HG03469 (cell line): ENCODE measurements at regions not wholly inside any gene's neighbourhood (a gene's known extent, or its start where the extent isn't known, plus 50 kb on each side); places are given as distances from the start of the nearest gene placed in this dataset.

Experiments used
- ATAC-seq: cut with Tn5 transposase; IDR thresholded peaks from one replicate; pipeline ENCODE4 v1.9.1; 2021; ENCODE audit warnings: mild to moderate bottlenecking, moderate library complexity, moderate number of reproducible peaks; ENCODE audit not compliant: unreplicated experiment

DNA sequence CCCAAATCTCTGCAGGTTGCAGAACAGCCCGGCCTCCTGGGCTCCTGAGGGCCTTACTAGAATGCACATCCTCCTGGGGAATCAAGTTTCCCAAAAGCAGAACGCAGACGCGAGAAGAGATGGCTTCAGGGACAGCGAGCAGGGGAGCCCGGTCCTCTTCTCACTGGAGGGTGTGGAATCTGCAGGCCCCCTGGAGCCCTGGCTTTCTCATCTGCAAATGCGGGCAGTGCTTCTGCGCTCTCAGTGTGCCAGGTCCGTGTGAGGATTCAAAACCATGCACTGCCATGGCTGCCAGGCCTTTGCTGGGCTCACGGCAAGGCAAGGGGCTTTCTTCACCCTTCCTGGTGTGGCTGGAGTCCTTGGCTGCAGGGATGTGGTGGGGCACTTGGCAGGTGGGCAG is 330.9 kb upstream of the MKI67 start:
- no peak for ATAC-seq

DNA sequence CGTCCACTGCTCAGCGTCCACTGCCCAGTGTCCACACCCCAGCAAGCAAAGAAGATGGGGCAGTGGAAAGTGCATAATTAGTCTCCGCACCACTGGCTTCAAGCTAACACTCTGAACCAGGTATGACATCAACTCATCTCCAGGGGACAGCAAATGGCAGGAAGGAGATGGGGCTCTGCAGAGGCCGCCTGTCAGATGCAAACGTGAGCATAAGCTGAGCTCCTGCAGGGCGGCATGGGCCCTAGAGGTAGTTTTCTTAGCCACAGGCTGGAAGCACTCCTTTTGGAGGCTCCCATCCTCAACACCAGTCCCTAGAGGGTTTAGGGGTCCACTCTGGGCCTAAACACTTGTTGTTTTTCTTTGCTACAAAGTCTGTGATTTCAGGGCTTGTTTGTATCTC is 335.8 kb upstream of the MKI67 start:
- no peak for ATAC-seq

DNA sequence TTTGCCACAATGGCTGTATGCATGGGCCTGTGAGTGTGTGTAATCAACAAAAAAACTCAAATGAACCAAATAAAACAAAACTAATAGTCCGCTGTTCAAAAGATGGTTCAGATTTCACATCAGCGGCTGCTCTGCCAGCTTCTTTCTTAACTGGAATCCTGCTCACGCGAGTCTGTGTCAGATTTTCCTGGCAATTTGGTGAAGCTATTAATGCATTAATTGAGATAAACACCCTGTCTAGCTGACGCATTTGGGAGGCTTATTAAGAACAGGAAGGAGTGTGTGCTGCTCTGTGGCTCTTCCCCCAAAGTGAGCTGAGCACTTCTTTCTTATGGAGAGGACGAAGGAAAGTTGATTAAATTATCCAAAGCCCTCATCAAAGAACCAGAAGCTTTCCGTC is 336.6 kb upstream of the MKI67 start:
- ATAC-seq: no peak

DNA sequence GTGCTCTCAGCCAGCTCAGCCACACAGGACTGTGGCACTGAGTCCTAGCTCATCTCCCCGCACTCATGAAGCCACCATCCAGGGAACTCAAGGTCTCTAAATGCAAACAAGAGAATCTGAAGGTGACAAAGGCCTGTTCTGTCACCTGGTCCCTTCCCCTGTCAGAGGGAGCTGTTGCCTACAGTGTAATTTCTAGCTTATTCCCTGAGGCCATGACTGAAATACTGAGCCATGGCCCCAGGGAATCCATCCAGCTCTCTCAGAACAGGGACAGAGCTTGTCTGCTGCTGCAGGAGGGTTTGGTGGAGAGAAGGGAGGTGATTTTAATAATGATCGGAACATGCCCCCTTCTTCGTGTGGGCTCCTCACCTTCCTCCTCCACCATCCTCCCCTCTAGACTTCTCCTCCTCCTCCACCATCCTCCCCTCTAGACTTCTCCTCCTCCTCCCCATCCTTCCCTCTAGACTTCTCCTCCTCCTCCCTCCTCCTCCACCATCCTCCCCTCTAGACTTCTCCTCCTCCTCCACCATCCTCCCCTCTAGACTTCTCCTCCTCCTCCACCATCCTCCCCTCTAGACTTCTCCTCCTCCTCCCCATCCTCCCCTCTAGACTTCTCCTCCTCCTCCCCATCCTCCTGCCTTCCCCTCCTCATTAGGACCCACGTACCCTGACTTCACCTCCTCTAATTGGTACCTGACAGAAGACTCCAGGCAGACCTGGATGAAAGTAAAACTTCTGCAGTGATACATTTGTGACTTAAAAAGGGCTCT is 338.0 kb upstream of the MKI67 start:
- ATAC-seq: no peak

DNA sequence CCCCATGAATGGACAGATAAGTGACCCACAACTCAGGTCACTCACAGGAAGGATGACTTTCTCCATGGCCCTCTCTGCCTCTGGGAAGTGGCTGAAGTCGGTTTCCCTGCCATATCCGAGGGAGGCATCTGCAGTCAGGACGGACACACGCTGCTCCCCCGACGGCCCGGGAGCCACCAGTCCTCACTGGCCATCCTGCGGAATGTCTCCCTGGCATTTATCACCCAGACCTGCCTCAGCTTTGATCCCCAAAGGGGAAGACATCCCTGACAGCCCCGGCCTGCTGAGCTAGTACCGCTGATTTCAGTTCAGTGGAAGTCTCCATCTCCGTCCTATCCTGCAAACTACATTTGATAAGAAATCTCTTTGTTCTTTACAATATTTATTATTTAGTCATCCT is 339.5 kb upstream of the MKI67 start:
- no peak for ATAC-seq

DNA sequence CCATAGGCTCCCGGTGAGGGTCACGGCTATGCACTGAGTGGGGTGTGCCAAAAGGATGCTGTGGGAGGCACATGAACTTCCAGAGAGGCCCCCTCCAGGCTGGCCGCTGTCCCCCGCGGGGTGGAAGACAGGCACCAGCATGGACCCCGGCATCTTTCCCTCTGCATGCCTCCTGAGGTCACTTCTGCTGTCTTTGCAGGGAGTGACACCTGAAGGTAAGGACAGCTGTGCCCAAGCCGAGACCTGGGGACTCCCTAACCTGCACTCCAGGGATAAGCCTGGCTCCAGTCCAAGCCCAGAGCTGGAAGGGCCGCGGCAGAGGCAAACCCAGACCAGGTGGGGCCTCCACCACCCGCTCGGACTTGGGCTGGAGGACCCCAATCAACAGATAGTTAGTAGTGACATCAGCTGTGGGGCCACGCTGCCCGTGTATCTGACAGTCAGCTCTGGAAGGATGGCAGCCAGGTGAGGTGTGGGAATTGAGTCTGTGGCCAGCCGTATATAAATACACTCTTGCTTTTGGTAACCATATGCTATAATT is 340.7 kb upstream of the MKI67 start:
- no peak for ATAC-seq

DNA sequence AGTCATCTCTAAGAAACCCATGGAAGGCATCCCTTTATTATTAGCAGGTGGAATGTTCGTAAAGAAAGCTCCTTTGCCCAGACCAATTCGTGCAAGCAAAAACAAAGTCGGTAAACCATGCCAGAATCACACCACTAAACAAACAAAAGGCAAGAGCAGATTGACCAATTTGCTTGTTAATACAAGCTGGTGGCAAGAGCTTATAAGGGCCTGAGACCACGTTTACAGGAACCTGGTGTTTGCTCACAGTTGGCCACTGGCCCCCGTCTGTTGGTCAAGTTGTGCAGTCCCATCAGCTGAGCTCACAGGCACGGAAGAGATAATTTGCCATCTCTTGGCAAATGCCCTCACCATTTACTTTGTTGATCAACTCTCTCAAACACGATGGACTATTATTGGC is 342.2 kb upstream of the MKI67 start:
- no peak for ATAC-seq

DNA sequence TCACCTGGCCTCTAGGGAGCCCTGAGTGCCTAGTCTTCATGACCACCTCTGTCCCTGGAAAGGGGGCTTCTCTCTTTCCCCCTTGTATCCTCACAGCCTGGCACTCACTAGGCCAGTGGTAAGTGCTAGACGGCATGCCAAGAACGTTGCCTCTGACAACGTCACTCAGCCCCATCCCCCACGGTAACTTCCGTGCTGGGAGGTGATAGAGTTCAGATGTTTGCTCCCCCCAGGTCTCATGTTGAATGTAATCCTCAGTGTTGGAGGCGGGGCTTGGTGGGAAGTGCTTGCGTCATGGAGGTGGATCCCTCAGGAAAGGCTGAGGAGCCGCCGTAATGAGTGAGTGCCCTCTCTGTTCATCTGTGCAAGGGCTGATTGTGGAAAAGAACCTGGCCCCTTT is 343.3 kb upstream of the MKI67 start:
- no peak for ATAC-seq

DNA sequence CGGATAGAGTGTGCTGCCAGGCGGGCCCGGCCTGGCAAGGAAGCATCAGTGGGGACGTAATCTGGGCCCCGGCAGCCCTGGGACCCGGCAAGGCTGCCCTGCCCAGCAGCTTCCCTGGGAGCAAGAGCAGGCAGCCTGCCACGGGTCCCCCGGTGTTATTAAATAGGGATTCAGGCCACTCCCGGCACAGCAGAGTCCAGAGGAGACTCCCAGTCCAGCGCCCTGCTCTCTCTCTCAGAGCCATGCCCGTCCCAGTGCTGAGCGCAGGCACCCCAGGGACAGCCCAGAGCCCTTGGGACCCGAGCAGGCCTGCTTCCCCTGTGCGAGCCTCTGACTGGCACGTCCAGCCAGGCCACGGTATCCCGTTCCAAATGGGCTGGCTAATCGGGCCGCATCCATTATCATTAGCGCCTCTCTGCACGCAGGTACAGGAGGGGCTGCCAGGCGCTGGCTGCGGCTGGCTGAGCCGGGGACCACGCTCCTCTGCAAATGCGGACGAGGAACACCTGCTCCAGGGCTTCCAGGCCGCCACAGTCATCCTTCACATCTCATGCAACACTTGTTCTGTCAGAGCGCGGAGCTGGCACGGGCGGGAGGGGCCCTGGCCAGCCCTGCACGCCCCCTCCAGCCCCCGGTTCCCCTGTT is 344.2 kb upstream of the MKI67 start:
- no peak for ATAC-seq

DNA sequence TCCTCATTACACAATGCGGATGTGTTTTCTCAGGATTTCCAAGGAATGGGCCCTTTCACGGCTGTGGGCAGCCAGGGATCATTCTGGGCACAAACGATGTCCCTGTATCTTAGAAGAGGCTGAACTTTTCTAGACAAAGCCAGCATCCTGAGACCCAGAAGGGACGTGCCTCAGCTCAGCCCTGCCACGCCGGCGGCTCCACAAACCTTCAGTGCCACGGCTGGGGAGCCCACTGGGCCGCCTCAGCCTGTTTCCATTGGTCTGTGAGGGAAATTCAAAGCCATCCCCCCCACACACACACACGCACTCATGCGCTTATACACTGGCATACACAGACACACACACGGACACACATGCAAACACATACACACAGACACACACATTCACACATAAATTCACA is 344.9 kb upstream of the MKI67 start:
- ATAC-seq: no peak

DNA sequence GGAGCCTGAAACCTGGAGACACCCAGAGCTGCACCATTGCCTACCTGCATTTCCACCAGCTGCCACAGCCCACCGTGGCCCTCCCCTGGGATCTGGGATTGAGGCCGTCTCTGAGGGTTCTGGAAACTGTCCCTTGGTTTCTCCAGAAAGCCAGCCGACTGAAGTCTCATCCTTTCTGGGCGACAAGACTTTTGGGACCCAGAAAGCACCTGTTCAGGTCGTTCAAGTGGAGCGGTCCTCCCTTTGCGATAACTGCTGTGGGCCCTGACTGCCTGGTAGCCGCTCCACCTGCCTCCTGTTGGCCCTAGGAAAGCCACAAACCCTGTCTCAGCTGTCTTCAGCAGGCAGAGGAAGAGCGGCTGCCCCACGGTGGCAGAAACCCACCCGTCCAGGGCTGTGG is 346.0 kb upstream of the MKI67 start:
- ATAC-seq: no peak

DNA sequence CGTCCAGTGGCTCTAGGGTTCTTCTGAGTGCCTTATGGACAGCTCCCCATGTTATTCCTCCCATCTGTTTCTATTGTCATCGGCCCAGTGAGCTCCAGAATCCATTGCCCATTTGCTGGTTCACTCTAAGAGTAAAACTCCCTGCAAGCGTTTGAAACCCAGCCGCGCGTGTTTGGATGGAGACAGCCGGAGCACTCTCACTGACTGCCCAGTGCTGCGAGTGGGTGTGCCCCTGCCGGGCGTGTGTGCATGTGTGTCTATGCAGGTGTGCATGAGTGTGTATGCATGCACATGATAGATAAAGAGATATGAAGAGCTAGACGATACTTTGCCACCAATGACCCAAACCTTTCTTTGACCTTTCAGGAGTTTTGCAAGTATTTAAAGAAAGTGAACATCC is 347.2 kb upstream of the MKI67 start:
- ATAC-seq: no peak

DNA sequence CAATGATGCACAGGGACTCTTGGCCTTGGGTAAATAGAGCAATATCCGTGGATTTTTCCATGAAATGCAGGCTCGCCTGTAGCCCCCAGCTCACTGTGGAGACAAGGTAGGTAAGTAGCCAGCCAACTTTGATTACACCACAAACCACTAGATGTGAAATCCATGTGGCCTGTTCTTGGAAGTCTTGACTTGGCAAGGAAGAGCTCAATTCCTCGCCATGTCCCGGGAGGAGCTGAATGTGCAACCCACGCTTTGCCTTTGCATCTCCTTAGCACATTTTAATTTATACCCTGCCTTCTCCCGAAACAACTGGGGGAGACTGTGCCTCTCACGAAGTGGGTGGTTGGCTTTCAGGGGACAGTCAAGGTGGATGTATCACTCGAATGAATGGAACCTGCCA is 347.7 kb upstream of the MKI67 start:
- no peak for ATAC-seq

DNA sequence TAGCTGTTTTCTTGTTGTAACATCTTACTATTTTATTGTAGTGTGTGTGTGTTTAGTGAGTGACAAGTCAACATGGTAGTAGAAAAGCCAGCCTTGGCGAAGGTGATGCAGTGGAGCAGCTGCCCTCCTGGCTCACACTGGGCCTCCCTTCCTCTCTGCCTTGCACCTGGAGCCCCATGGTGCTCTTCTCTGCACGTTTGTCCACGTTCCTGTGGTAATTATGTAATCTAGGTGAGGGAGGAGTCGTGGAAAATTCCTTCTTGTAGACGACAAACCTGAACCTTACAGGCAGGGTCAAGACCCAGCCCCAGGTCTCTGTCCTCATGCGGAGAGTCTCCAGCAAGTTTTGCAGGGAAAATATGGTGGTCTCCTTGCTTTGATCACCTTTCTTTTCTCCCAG is 348.3 kb upstream of the MKI67 start:
- no peak for ATAC-seq

DNA sequence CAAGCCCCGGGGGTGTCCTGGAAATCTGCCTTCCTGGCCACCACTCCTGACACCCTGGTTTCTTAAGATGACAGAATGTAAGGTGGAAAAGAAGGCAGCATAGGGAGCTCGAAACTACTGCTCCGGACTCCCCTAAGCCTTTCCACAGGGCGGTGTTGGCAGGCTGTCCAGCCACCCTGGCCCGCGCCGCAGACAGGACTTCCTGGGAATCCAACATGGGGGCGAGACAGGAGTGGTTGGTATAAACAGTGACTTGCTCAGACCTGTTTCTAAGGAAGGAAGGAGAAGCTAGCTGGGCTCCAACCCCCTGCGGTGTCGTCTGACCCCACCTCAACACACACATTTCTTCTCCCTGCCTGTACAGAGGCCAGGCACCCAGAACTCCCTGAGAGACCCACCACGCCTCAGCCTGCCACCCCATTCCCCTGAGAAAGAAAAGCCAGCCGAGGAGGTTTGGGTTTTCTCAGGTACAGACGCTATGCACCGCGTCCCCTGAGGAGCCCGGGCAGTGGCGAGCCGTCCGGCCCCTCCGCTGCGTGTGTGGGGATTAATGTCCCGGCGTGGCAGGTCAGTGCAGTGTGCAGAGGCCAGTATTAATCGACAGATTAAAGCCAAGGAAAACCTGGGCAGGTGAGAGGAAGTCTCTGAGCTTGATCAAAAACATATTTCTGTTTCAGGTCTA is 349.6 kb upstream of the MKI67 start:
- no peak for ATAC-seq

DNA sequence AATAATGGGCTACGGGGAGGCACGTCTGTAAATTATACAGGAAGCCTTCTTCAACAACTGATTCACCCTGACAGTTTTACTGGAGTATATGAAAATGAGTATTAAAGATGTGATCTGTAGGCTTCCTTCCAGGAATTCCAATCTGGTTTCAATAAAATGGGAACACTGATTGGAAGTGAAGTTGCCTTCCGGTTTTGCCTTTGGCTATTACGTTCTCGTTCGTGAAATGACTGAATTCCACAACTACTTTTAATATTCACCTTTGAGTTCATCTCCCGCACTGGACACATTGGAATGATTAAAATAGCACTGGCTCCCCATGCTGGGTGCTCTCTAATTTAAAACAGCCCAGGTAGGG is 350.1 kb upstream of the MKI67 start:
- ATAC-seq: no peak

DNA sequence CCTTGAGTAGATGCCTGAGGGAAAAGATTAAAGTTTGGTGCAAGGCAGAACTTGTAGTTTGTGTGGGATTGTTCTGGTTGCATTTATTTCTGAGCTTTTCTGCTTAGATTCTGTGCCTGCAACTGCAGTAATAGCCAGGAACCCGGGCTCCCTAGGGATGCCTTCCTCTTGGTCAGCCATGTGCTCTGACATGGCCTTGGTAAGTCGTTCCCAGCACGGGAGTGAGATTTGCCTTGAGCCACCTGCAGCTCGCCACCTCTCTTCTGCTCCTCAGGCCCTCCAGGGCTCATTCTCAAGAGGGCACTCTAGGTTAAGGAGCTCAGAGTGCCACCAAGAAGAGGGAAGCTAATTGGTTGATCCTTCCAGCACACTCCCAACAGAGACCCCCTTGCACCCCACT is 350.6 kb upstream of the MKI67 start:
- no peak for ATAC-seq

DNA sequence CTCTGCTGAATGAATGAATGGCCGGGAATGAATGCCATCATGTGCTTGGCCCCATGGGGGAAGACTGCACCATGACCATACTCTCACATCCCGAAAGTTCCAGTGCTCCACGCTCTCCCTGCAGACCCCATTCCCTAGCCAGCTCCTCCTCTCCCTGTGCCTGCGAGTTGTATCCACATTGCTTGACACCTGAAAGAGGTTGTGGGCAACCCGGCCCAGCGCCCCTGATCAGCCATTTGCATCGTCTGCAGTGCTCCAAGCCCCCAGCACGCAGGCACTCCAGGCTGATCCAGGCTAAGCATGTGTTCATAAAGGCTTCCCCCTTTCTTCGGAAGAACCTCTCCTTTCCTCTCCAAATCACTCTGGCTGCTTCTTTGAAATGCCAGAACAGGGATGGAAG is 354.4 kb upstream of the MKI67 start:
- ATAC-seq: no peak

DNA sequence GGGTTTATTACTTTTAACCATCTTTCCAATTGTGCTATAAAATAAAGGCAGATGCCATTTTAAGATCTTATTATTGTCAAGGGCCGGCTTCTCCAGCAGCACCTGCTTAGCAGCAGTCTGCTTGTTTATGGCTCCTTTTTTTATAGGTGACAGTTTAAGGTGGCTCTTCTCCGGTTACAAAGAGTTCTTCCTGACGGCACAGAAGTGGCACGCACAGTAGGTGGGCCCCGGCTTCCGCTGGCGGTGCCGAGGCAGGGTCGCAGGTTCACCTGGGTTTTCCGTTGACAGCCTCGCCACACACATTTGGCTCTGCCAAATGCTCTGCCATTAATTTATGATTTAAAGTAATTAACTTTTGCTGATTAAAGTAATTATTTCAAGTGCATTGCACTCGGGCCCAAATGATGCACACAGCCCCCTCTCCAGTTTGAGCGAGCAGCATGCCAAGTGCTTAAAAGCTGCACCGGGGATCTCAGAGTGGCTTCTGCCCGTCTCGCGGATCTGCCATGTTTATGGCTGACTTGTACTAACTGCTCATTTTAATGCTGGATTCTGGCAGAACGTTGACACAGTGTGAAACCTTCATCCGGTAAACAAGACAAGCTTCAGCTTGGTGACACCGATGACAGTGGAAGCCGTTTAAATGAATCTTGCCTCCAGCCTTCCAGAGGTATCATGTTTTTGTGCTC is 355.1 kb upstream of the MKI67 start:
- ATAC-seq: no peak

DNA sequence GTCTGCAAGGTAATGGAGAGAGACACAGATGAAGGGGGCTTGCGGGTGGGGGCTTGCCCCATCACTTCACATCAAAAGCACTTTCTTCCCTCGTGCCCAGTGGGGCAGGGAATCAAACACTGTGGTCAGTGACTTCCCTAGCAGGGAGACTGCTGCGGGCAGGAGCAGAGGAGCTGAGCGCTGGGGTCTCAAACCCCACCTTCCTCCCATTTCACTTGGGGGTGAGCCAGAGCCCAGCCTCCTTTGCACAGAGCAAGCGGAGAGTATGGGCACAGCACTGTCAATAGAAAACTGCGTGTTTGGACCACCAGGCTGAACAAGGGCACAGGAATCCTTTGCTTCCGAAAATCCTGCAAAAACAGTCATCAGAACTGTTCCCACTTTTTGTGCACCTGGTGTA is 355.8 kb upstream of the MKI67 start:
- no peak for ATAC-seq

DNA sequence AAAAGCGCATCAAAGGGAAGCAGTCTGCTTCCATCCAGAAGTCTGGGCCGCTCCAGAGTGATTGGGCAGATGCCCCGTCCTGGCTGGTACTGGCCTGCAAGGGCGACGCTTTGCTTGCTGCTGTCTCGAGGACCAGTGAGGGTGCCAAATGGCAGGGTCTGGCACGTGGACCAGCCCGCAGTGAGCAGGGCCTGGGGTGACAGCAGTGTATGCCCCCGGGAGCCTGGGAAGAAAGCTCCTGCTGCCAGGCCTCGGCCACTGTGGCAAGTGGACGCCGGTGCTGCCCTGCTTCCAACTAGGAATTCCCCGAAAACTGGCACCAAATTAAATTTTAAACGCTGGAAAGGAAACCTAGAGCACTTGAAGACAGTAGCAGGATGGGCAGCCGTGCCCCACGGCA is 357.0 kb upstream of the MKI67 start:
- ATAC-seq: no peak

DNA sequence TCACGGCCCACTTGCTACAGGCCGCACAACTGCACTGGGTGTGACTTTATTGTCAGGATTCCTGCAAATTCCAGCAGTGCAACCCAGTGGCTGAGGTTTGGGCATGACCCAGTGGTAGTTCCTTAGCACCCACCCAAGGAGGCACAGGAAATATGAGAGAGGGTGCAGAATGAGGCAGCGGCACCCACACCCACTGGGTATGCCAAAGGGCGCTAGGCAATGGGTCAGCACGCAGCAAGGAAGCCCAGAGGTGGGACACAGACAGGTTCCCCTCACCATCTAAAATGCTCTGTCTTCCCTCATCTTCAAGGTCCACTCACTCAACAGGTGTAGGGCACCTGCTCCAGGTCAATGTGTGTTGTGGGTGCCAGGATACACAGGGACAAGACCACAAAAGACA is 357.8 kb upstream of the MKI67 start:
- ATAC-seq: no peak
